ENCODE measurements at regions not wholly inside any gene's neighbourhood (a gene's known extent, or its start where the extent isn't known, plus 50 kb on each side); places are given as distances from the start of the nearest gene placed in this dataset.

GRCh38 chr5:23721336-23721735, 213.9 kb downstream of the PRDM9 start:
- no peak for TF ChIP-seq EZH2 (IDR thresholded peaks at IDR 0.05; ENCODE audit: low read depth)
- no peak for TF ChIP-seq CTCF (conservative IDR thresholded peaks at IDR 0.05)

Data from PC-9 (cell line).